Mesothelial cell of epicardium (in vitro differentiated cells): ENCODE measurements at regions not wholly inside any gene's neighbourhood (a gene's known extent, or its start where the extent isn't known, plus 50 kb on each side); places are given as distances from the start of the nearest gene placed in this dataset.
A peak's percentile ranks its signal among the peaks of the same experiment; 100 is the strongest.

Experiments
- DNase-seq, 2 experiments: peaks; one replicate each; pipeline ENCODE4 v3.0.0; 2021; ENCODE audit warnings: low spot score in 2 of 2; ENCODE audit not compliant: unreplicated experiment in 2 of 2
- H3K27ac Mint-ChIP-seq: 2 replicates; pipeline ENCODE4 v1.8.0; 2021; ENCODE audit warnings: mixed read lengths
- H3K27me3 Mint-ChIP-seq: 2 replicates; pipeline ENCODE4 v1.8.0; 2021; ENCODE audit warnings: low read depth, mixed read lengths
- H3K36me3 Mint-ChIP-seq: 2 replicates; pipeline ENCODE4 v1.8.0; 2021; ENCODE audit warnings: mixed read lengths
- H3K4me1 Mint-ChIP-seq: 2 replicates; pipeline ENCODE4 v1.8.0; 2021; ENCODE audit warnings: mixed read lengths
- H3K4me3 Mint-ChIP-seq: 2 replicates; pipeline ENCODE4 v1.8.0; 2021; ENCODE audit warnings: mild to moderate bottlenecking, moderate library complexity, mixed read lengths
- H3K9me3 Mint-ChIP-seq: 2 replicates; pipeline ENCODE4 v1.8.0; 2021; ENCODE audit warnings: mixed read lengths
- TF ChIP-seq, protein P1 (sequence below): fragments of 200-600 bp; sonication (generic); IDR thresholded peaks from one replicate; pipeline ENCODE4 v1.5.0; 2021; ENCODE audit warnings: antibody characterized with exemption; ENCODE audit not compliant: unreplicated experiment

GRCh38 chr5:90128551-90128950 is 281.0 kb downstream of the CETN3 start:
- Mint-ChIP-seq H3K27me3 (no peaks in the 10 kb centered on the region), H3K27ac (no peak overlapping the region), H3K4me3 (no peak overlapping the region), H3K4me1 (peaks cover under 1% of the 10 kb centered on the region), H3K36me3 (no peaks in the 10 kb centered on the region), H3K9me3 (no peaks in the 10 kb centered on the region)
- TF ChIP-seq, protein P1, sequence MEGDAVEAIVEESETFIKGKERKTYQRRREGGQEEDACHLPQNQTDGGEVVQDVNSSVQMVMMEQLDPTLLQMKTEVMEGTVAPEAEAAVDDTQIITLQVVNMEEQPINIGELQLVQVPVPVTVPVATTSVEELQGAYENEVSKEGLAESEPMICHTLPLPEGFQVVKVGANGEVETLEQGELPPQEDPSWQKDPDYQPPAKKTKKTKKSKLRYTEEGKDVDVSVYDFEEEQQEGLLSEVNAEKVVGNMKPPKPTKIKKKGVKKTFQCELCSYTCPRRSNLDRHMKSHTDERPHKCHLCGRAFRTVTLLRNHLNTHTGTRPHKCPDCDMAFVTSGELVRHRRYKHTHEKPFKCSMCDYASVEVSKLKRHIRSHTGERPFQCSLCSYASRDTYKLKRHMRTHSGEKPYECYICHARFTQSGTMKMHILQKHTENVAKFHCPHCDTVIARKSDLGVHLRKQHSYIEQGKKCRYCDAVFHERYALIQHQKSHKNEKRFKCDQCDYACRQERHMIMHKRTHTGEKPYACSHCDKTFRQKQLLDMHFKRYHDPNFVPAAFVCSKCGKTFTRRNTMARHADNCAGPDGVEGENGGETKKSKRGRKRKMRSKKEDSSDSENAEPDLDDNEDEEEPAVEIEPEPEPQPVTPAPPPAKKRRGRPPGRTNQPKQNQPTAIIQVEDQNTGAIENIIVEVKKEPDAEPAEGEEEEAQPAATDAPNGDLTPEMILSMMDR: no peak
- DNase-seq: no peak

GRCh38 chr5:90119531-90119971 is 290.0 kb downstream of the CETN3 start:
- TF ChIP-seq, protein P1: no peak
- no peaks in the 10 kb centered on the region for H3K9me3 Mint-ChIP-seq
- H3K27me3 Mint-ChIP-seq: no peaks in the 10 kb centered on the region
- H3K36me3 Mint-ChIP-seq: no peaks in the 10 kb centered on the region
- no peak for DNase-seq
- H3K4me1 Mint-ChIP-seq: peaks cover 11% of the 10 kb centered on the region
- H3K4me3 Mint-ChIP-seq: no peak overlapping the region
- H3K27ac Mint-ChIP-seq: peak overlapping the region; percentile 49

- H3K27ac Mint-ChIP-seq: no peak overlapping the region
- TF ChIP-seq, protein P1: no peak
- no peaks in the 10 kb centered on the region for H3K36me3 Mint-ChIP-seq
- H3K4me3 Mint-ChIP-seq: no peak overlapping the region
- no peaks in the 10 kb centered on the region for H3K9me3 Mint-ChIP-seq
- no peak for DNase-seq
- no peaks in the 10 kb centered on the region for H3K27me3 Mint-ChIP-seq
- H3K4me1 Mint-ChIP-seq: peaks cover 11% of the 10 kb centered on the region
Measured at GRCh38 chr5:90117005-90117404, 292.6 kb downstream of the CETN3 start.

DNA sequence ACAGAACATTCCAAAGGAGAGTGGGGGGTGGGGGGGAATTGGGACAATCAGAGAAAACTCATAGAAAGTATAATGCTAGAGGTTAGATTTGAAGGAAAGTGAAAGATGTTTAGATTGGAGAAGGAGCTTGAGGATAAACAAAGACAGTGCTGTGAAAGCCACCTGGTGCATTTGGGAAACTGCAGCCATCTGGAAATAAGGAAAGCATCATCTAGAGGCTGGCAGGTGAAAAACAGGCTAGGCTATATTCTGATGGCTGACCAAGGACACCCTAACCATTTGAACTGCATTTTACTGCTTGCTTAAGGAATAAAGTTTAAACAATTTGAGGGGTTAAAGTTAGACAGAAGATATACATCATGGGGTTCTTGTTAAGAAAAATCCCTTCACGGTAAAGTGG is 296.4 kb downstream of the CETN3 start:
- peaks cover 13% of the 10 kb centered on the region for H3K9me3 Mint-ChIP-seq
- H3K27me3 Mint-ChIP-seq: no peaks in the 10 kb centered on the region
- TF ChIP-seq, protein P1: no peak
- no peaks in the 10 kb centered on the region for H3K36me3 Mint-ChIP-seq
- DNase-seq: no peak
- no peak overlapping the region for H3K27ac Mint-ChIP-seq
- no peak overlapping the region for H3K4me3 Mint-ChIP-seq
- H3K4me1 Mint-ChIP-seq: peaks cover 6% of the 10 kb centered on the region

- no peak for DNase-seq
- H3K9me3 Mint-ChIP-seq: peaks cover 13% of the 10 kb centered on the region
- H3K27me3 Mint-ChIP-seq: no peaks in the 10 kb centered on the region
- TF ChIP-seq, protein P1: no peak
- H3K27ac Mint-ChIP-seq: no peak overlapping the region
- H3K4me1 Mint-ChIP-seq: peaks cover 6% of the 10 kb centered on the region
- no peak overlapping the region for H3K4me3 Mint-ChIP-seq
- H3K36me3 Mint-ChIP-seq: no peaks in the 10 kb centered on the region
Measured at GRCh38 chr5:90112033-90112692, 297.4 kb downstream of the CETN3 start.
